ENCODE measurements at regions not wholly inside any gene's neighbourhood (a gene's known extent, or its start where the extent isn't known, plus 50 kb on each side); places are given as distances from the start of the nearest gene placed in this dataset.

- ATAC-seq = peak; percentile 61
- DNase-seq (ENCODE audit: low spot score) = no peak
- intact Hi-C loops (cut with DNase I) = no loop called here
These were observed 95.5 kb upstream of the SPATA31D4 start for GRCh38 chr9:81832571-81833285.

DNA sequence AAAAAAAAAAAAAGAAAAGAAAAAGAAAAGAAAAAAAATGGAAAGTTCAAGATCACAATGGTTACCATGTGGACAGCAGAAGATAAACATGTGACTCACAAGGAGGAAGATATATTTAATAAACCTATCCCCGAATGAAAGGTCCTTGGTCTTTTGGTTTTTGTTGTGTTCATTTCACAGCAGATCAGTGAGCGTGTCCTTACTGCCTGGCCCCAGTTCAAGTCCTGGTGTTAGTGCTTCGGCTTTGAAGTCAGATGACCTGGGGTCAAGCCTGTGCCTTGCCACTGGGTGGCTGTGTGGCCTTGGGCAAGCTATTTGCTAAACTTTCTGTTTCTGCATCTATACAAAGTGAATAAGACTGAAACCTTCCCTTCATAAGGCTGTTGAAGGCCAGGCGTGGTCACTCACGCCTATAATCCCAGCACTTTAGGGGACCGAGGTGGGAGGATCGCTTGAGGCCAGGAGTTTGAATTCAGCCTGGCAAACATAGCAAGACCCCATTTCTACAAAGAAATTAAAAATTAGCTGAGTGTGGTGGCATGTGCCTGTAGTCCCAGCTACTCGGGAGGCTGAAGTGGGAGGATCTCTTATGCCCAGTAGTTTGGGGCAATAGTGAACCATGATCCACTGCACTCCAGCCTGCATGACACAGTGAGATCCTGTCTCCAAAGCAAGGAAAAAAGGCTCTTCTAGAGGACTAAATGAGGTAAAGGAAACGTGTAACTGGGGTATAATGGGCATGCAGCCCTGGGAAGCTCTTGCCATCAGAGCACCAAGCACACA, 94.5 kb upstream of the SPATA31D4 start:
- DNase-seq (ENCODE audit: low spot score) (no peak), ATAC-seq (peak; percentile 27)
- intact Hi-C loops (cut with DNase I) = no loop called here

DNA sequence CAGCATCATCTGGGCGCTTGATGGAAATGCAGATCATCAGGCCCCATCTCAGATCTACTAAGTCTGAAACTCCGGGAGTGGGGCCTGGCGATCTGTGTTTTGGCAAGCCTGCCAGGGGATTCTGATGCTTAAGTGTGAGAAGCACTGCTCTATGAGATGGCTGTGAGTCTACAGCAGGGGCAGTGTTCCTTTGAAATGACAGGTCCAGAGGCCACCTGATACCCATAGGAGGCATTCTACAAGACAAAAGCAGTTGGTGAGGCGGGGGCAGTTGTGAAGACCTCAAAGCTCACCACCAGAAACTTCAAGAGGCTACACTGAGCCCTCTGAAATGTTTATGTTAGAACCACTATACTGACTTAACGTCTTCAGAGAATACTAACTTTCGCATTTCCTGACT, 86.9 kb upstream of the SPATA31D4 start:
- no peak for DNase-seq (ENCODE audit: low spot score)
- ATAC-seq = no peak
- intact Hi-C loops (cut with DNase I) = no loop called here

- DNase-seq (ENCODE audit: low spot score) (no peak), ATAC-seq (no peak)
- intact Hi-C loops (cut with DNase I) = no loop called here
These were observed 84.1 kb upstream of the SPATA31D4 start for GRCh38 chr9:81844131-81844567.

GRCh38 chr9:81847181-81847915, 80.9 kb upstream of the SPATA31D4 start:
- ATAC-seq (no peak), DNase-seq (ENCODE audit: low spot score) (no peak)
- intact Hi-C loops (cut with DNase I) = no loop called here

- ATAC-seq = peak; percentile 58
- intact Hi-C loops (cut with DNase I) = no loop called here
- no peak for DNase-seq (ENCODE audit: low spot score)
These were observed 79.8 kb upstream of the SPATA31D4 start for GRCh38 chr9:81848472-81848871.

- intact Hi-C loops (cut with DNase I) = no loop called here
- ATAC-seq = no peak
These were observed 78.5 kb upstream of the SPATA31D4 start for GRCh38 chr9:81849631-81850259.

DNA sequence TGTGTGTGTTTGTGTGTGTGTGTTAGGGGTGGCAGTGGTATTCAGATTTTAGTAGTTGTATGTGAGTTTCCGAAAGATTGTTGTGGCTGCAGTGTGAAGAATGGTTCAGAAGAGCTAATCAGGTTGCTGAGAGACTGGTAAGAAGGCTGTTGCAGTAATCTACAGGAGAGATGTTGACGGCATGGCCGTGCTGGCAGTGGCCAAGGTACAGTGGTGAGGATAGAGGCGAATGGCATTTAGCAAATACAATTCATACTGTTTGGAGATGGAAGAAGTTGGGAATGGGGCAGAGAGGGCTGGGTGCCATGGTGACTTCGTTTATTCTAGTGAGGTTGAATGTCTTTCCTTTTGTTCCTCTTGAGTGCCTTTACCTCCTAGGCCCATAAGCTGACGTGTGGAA, 77.5 kb upstream of the SPATA31D4 start:
- DNase-seq (ENCODE audit: low spot score) (no peak), ATAC-seq (peak; percentile 16)
- intact Hi-C loops (cut with DNase I) = no loop called here

More at GRCh38 chr9:81849631-81850259, 78.5 kb upstream of the SPATA31D4 start:
- DNase-seq (ENCODE audit: low spot score) = no peak

DNA sequence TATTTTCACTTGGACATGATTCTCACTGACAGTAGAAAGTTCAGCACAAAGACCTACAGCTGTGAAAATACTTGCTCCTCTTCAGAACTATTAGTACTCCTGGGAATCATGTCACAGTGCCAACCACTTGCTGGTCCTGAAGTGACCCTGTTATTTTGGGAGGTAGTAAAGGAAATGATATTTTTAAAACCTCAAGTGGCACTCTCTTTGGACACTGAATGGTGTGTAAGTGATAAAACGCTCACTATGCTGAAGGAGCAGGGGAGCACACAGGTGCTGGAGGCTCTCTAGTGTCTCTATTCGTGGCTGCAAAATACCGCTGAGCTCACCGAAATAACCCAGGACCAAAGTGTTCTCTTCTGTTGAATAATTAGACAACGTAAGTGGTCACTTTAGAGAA, 76.9 kb upstream of the SPATA31D4 start:
- intact Hi-C loops (cut with DNase I) = no loop called here
- DNase-seq (ENCODE audit: low spot score) (no peak), ATAC-seq (peak; percentile 86)

GRCh38 chr9:81852820-81853219, 75.4 kb upstream of the SPATA31D4 start:
- intact Hi-C loops (cut with DNase I) = no loop called here
- ATAC-seq = no peak

GRCh38 chr9:81855538-81855937, 72.7 kb upstream of the SPATA31D4 start:
- DNase-seq (ENCODE audit: low spot score) (no peak), ATAC-seq (no peak)
- intact Hi-C loops (cut with DNase I) = no loop called here

More at GRCh38 chr9:81852820-81853219, 75.4 kb upstream of the SPATA31D4 start:
- DNase-seq (ENCODE audit: low spot score) = no peak

- intact Hi-C loops (cut with DNase I) = no loop called here
- ATAC-seq = no peak
- DNase-seq (ENCODE audit: low spot score) = no peak
These were observed 69.4 kb upstream of the SPATA31D4 start for GRCh38 chr9:81858657-81859430.

DNA sequence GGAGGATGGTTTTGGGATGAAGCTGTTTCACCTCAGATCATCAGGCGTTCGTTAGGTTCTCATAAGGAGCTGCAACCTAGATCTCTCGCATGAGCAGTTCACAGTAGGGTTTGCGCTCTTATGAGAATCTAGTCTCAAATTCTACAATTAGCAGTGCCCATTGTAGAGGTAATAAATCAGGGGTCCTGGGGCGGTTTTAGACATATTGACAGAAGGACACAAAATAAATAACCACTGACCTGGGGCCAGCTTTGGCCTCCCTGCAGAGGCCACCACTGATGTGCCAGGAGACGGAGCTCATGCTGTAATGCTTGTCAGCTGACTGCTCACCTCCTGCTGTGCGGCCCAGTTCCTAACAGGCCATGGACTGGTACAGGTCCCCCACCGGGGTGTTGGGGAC, 67.6 kb upstream of the SPATA31D4 start:
- ATAC-seq (no peak), DNase-seq (ENCODE audit: low spot score) (no peak)
- intact Hi-C loops (cut with DNase I) = no loop called here

DNA sequence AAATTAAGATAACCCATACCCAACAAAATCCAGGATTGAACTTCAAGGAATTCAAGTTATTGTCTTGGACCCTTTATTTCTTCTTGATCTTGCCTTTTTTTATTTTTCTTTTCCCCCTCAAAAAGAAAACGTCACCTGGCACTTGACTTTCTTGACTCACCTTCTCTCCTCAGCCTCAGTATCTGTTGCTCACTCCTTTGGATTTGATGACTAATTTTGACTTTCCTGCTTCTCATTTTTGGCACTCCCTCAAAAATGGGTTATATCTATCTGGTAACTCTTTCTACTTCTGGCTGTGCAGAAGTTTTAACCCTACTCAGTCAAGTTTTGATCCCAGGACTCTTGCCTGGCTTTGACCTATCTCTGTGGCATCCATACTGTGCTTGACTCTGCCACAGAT, 66.6 kb upstream of the SPATA31D4 start:
- intact Hi-C loops (cut with DNase I) = no loop called here

GRCh38 chr9:81868145-81868544, 60.1 kb upstream of the SPATA31D4 start:
- intact Hi-C loops (cut with DNase I) = no loop called here
- ATAC-seq (no peak), DNase-seq (ENCODE audit: low spot score) (no peak)

More for the DNA sequence above, 66.6 kb upstream of the SPATA31D4 start:
- DNase-seq (ENCODE audit: low spot score) (no peak), ATAC-seq (no peak)

DNA sequence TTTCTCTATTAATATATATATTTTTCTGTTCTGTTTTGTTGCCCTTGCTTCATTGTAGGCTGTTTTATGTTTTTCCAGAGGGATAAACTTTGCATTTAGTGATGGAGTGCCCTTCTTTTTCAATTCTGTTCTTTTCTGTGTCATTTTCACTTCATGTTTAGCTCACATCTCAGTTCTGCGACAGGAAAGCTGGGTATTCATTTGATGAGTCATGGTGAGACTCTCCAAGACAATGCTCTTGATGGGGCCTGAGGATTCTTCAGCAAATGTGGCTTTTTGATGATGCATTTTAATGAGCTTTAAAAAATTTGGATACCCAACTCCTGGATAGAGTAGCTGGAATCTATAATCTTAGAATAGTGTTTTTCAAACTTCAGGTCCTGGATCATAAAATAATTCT, 56.5 kb upstream of the SPATA31D4 start:
- no peak for DNase-seq (ENCODE audit: low spot score)
- ATAC-seq = no peak
- intact Hi-C loops (cut with DNase I) = no loop called here

- intact Hi-C loops (cut with DNase I) = no loop called here
- ATAC-seq = no peak
- DNase-seq (ENCODE audit: low spot score) = no peak
These were observed 54.0 kb upstream of the SPATA31D4 start for GRCh38 chr9:81874250-81874649.

DNA sequence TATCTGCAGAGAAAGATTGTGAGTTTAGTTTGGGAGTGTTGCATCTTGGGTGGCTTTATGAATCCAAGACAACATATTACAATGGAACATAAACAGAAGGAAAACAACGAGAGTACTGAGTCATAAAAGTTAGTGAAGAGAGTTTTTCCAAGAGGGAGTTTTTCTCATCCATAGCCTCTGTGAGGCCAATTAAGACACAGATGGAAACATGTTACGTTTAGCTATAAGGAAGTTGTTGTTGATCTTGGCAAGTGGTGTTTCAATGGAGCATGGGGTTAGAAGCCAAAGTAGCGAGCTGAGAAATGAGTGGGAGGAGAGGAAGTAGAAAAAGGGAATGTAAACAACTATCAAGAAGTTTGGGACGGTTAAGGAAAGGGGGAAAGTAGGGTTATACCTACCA, 53.3 kb upstream of the SPATA31D4 start:
- intact Hi-C loops (cut with DNase I) = no loop called here
- ATAC-seq (no peak), DNase-seq (ENCODE audit: low spot score) (no peak)

GRCh38 chr9:81877047-81877446, 51.2 kb upstream of the SPATA31D4 start:
- no peak for ATAC-seq

More at GRCh38 chr9:81877047-81877446, 51.2 kb upstream of the SPATA31D4 start:
- DNase-seq (ENCODE audit: low spot score) = no peak
- intact Hi-C loops (cut with DNase I) = no loop called here

Data from sciatic nerve (tissue), 2 donors.